HepG2 (cell line): ENCODE measurements at regions not wholly inside any gene's neighbourhood (a gene's known extent, or its start where the extent isn't known, plus 50 kb on each side); places are given as distances from the start of the nearest gene placed in this dataset.

Experiments
- CEBPB ChIP-seq: IDR thresholded peaks from 2 replicates; pipeline ENCODE4 v1.6.1; 2011; ENCODE audit warnings: low read depth, low read length, improper control_type of control experiment, borderline replicate concordance
- CHD2 ChIP-seq: IDR thresholded peaks from 2 replicates; pipeline ENCODE4 v1.6.1; 2011; ENCODE audit warnings: low read depth, low read length, improper control_type of control experiment
- FOXM1 ChIP-seq: sonication (generic); formaldehyde crosslinking; IDR thresholded peaks from 2 replicates; pipeline ENCODE4 v1.5.0; 2020; ENCODE audit warnings: missing genetic modification reagents
- KDM5A ChIP-seq: fragments of 200-600 bp; sonication (generic); IDR thresholded peaks from 2 replicates; pipeline ENCODE4 v1.7.0; 2018; ENCODE audit warnings: antibody characterized with exemption, mild to moderate bottlenecking, low read length, borderline replicate concordance
- MTERF4 ChIP-seq: sonication (generic); formaldehyde crosslinking; IDR thresholded peaks from 2 replicates; pipeline ENCODE4 v1.8.0; 2023; ENCODE audit warnings: mild to moderate bottlenecking, missing genetic modification reagents
- NFE2L1 ChIP-seq: sonication (generic); formaldehyde crosslinking; IDR thresholded peaks from 2 replicates; pipeline ENCODE4 v1.4.0; 2020; ENCODE audit warnings: missing genetic modification reagents, mild to moderate bottlenecking, borderline replicate concordance
- POLR2AphosphoS5 ChIP-seq: IDR thresholded peaks from 2 replicates; pipeline ENCODE4 v1.6.1; 2012; ENCODE audit warnings: low read depth, low read length
- SMAD3 ChIP-seq: sonication (generic); formaldehyde crosslinking; IDR thresholded peaks from 2 replicates; pipeline ENCODE4 v1.4.0; 2020; ENCODE audit warnings: missing genetic modification reagents
- ZGPAT ChIP-seq: IDR thresholded peaks from 2 replicates; pipeline ENCODE4 v1.6.1; 2016; ENCODE audit warnings: mild to moderate bottlenecking
- ZNF33A ChIP-seq: sonication (generic); formaldehyde crosslinking; IDR thresholded peaks from 2 replicates; pipeline ENCODE4 v1.5.1; 2020; ENCODE audit warnings: missing genetic modification reagents, mild to moderate bottlenecking, moderate library complexity, borderline replicate concordance
- ZNF589 ChIP-seq: sonication (generic); formaldehyde crosslinking; conservative IDR thresholded peaks from 2 replicates; pipeline ENCODE4 v1.8.0; 2022; ENCODE audit warnings: mild to moderate bottlenecking, moderate library complexity, missing genetic modification reagents
- ZNF605 ChIP-seq: sonication (generic); formaldehyde crosslinking; IDR thresholded peaks from 2 replicates; pipeline ENCODE4 v1.8.0; 2022; ENCODE audit warnings: mild to moderate bottlenecking, missing genetic modification reagents
- TF ChIP-seq, protein P1 (sequence below): sonication (generic); formaldehyde crosslinking; IDR thresholded peaks from 2 replicates; pipeline ENCODE4 v1.5.0; 2020; ENCODE audit warnings: mild to moderate bottlenecking, missing genetic modification reagents, moderate library complexity

- TF ChIP-seq, protein P1, sequence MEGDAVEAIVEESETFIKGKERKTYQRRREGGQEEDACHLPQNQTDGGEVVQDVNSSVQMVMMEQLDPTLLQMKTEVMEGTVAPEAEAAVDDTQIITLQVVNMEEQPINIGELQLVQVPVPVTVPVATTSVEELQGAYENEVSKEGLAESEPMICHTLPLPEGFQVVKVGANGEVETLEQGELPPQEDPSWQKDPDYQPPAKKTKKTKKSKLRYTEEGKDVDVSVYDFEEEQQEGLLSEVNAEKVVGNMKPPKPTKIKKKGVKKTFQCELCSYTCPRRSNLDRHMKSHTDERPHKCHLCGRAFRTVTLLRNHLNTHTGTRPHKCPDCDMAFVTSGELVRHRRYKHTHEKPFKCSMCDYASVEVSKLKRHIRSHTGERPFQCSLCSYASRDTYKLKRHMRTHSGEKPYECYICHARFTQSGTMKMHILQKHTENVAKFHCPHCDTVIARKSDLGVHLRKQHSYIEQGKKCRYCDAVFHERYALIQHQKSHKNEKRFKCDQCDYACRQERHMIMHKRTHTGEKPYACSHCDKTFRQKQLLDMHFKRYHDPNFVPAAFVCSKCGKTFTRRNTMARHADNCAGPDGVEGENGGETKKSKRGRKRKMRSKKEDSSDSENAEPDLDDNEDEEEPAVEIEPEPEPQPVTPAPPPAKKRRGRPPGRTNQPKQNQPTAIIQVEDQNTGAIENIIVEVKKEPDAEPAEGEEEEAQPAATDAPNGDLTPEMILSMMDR (CRISPR knock-in tag) = no peak
- TF ChIP-seq MTERF4 (CRISPR knock-in tag) (no peak), ZNF605 (CRISPR knock-in tag) (no peak), KDM5A (no peak), ZGPAT (CRISPR knock-in tag) (no peak), ZNF589 (no peak), POLR2AphosphoS5 (no peak), SMAD3 (CRISPR knock-in tag) (no peak), CEBPB (no peak), ZNF33A (no peak), FOXM1 (CRISPR knock-in tag) (no peak), CHD2 (no peak), NFE2L1 (CRISPR knock-in tag) (no peak)
Measured at GRCh38 chr13:34103854-34104253, 285.9 kb downstream of the RFC3 start.
